ENCODE measurements at regions not wholly inside any gene's neighbourhood (a gene's known extent, or its start where the extent isn't known, plus 50 kb on each side); places are given as distances from the start of the nearest gene placed in this dataset.
"Not testable (repeated sequence)": the region's sequence is repeated elsewhere in the genome, so short reads cannot be mapped to it uniquely, and the experiment has no call there.

- not testable (repeated sequence) for DNase-seq
Measured at GRCh38 chr15:31705076-31705678, 325.1 kb upstream of the CHRNA7 start.

DNA sequence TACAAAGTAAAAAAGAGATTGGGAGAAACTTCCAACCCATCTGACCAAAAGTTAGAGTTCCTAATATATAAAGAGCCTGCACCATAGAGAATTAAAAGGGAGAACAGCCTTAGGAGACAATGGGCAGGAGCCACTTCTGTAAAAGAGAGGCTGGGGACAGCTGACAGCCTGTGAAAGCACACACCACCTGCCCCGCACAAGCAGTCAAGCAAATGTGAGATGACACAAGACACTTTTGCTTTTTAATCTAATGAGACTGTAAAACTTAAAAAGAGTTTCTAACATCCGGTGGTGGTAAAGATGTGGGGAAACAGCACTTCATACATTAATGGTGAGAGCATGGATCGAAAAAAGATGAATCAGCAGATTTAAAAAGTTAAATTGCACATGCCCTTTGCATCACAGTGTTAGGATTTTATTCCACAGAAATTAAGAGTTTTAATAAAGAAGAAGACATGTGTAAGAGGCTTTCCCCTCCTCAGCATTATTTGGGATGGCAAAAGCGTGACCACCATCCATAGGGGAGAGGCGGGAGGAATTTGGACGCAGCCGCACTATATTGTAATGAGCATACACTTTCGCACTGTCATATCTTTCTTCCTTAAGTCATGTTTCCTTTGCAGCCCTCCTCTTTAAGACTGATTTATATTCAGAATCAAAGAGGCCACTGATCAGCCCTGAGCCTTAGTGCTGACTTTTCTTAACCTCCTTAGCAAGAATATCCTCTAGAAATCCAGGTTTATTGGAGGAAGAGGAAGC lies 322.2 kb upstream of the CHRNA7 start:
- DNase-seq: not testable (repeated sequence)

DNA sequence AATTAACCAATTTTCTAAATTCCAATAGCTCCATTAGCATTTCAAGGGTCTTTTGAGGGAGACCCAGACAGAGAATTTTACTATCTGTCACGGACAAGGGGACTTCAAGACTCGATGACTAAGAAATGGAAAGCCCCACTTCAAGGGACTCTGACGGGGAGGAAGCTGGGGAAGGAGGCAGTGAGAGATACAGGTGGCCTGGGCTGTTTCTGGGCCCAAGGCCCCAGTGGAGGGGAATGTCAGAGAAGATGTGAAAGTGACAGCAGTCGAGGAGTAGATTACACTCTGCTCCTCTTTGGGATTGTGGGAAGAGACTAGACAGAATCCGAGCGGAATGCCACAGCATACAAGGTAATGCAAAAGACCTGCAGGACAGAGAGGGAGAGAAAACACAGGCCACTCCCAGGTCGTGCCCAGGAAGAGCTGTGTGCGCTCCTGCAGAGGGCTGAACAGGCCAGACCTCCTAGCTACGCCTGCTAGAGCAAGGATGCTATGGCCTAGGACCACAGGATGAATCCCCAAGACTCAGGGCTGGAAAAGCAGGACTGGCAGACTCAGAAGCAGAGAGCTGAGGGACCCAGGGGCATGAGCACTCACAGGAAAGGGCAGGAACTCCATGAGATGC lies 321.5 kb upstream of the CHRNA7 start:
- DNase-seq: not testable (repeated sequence)

GRCh38 chr15:31709479-31709878 lies 320.8 kb upstream of the CHRNA7 start:
- DNase-seq: not testable (repeated sequence)

GRCh38 chr15:31710806-31711205 lies 319.5 kb upstream of the CHRNA7 start:
- DNase-seq: not testable (repeated sequence)

DNA sequence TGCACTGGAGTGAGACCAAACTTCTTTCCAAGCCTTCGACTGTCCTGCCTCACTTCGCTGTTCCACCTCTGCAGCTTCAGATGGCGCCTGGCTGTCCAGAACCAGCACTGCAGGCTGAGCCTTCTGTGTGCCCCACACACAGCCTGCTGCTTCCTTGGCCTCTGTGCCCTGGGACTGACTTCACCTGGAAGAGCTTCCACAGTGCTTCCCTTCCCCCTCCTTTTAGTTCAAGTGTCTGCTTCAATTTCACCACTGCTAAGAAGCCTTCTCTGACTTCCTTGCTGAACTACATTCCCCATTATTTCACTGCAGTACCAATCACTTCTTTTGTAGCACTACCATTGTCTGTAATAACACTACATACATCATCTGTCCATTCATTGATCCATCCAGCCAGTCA lies 315.1 kb upstream of the CHRNA7 start:
- not testable (repeated sequence) for DNase-seq

- DNase-seq: not testable (repeated sequence)
Measured at GRCh38 chr15:31718625-31719024, 311.7 kb upstream of the CHRNA7 start.

- not testable (repeated sequence) for DNase-seq
Measured at GRCh38 chr15:31719396-31720022, 310.8 kb upstream of the CHRNA7 start.

GRCh38 chr15:31723019-31723418 lies 307.3 kb upstream of the CHRNA7 start:
- DNase-seq: not testable (repeated sequence)

DNA sequence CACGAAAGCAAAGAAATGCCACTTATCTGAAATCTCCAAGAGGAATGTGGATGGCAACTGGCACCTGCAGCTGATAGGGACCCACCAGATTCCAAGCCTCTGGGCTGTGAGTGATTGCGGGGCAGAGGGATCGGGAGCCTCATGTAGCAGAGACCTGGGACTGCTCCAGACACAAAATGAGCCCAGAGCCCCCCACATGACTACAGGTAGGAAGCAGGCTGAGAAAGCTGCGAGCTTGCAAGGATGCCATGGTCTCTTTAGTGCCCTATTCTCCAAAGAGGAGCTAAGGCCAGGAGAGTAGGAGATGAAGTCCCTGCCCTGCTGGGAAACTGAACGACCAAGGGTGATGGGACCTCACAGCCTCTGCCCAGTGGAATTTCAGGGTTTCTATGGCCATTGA lies 305.4 kb upstream of the CHRNA7 start:
- not testable (repeated sequence) for DNase-seq

- not testable (repeated sequence) for DNase-seq
Measured at GRCh38 chr15:31725619-31726018, 304.7 kb upstream of the CHRNA7 start.

GRCh38 chr15:31727612-31728011 lies 302.7 kb upstream of the CHRNA7 start:
- DNase-seq: no peak

- DNase-seq: no peak
Measured at GRCh38 chr15:31732726-31733125, 297.6 kb upstream of the CHRNA7 start.

GRCh38 chr15:31733424-31733823 lies 296.9 kb upstream of the CHRNA7 start:
- no peak for DNase-seq

GRCh38 chr15:31740203-31740602 lies 290.1 kb upstream of the CHRNA7 start:
- DNase-seq: no peak

DNA sequence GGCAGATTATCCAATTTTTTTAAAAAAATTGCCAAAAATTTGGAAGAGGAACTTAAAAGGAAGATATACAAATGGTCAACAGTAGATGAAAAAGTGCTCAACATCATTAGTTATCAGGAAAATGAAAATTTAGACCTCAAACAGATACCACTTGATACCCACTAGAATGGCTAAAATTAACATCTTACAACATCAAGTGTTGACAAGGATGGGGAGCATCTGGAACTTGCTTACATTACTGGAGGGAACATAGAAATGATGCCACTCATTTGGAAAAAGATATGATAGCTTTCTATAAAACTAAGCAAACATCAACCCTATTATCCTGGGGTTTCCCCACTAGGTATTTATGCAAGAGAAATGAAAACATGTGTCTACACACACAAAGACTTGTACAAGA lies 284.5 kb upstream of the CHRNA7 start:
- no peak for DNase-seq

- DNase-seq: no peak
Measured at GRCh38 chr15:31752065-31752762, 278.1 kb upstream of the CHRNA7 start.

- DNase-seq: no peak
Measured at GRCh38 chr15:31752905-31753304, 277.4 kb upstream of the CHRNA7 start.

DNA sequence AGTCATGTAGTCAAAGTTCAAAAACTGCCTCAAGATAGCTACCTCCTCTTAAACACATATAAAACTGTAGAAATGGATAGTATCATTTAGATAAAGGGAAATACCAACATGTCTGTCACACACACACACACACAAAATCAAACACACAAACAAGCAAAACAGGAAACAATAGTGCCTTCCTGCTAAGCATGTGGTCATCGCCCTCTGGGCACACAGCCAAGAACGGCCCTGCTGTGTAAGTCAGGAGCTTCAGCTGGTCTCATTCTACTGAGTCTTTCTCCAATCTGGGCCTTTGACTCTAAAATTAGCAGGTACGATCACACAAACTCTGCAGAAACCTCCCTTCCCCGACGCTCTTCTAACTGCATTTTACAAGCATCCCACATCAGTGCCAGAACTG lies 272.2 kb upstream of the CHRNA7 start:
- peak; percentile 98 for DNase-seq

- no peak for DNase-seq
Measured at GRCh38 chr15:31768055-31768454, 262.3 kb upstream of the CHRNA7 start.

DNA sequence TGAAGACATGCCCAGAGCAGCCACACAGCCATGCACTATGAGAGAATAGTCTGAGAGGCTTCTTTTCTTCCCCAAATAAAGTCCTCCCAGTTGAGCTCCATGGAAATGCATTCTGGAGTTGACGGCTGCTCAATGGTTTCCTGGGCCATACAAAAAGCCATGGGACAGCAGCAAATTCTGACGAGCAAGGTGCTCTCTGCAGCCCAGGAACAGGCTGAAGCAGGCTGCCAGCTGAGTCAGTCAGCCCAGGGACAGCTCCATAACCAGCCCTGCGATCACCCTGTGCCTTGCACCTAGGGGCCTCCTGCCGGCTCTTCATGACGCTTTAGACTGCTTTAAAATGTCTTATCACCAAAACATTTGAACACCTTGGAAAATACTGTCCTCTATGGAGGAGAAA lies 256.3 kb upstream of the CHRNA7 start:
- no peak for DNase-seq

DNA sequence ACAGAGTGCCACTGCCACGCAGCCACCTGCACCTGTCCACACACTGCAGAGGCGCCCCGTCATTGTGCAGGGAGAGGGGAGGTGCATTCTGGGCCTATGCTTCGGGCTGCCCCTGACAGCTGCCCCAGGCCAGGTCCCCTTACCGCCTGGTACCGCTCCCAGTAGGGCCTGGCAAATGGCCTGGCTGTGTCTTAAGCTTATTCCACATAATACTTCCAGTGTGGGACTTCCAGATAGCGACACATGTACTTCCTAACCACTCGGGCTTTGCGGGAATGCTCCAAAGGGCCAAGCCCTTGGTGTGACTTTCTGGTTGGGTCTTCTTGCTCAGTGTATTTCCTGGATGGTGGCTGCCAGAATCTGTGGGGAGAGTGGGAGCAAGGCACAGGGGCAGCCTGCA lies 254.3 kb upstream of the CHRNA7 start:
- DNase-seq: no peak

DNA sequence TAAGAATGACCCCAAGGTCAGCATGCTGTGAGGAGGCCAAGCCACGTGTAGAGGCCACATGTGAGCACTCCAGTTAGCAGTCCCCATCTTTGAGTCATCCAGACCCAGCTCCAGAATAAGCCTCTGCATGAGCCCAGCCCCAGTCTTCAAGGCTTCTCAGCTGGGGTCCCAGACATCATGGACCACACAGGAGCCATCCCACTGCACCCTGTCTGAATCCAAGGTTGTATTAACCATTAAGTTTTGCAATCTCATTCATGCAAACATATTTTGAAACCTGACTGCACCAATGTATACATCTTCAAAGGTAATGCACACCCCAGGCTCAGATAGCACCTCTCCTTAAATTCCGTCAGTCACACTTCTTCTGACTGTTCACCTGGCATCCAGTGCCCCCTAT lies 249.1 kb upstream of the CHRNA7 start:
- DNase-seq: no peak

Data from COR-L47 (cell line).